ENCODE measurements at regions not wholly inside any gene's neighbourhood (a gene's known extent, or its start where the extent isn't known, plus 50 kb on each side); places are given as distances from the start of the nearest gene placed in this dataset.
A peak's percentile ranks its signal among the peaks of the same experiment; 100 is the strongest.

DNA sequence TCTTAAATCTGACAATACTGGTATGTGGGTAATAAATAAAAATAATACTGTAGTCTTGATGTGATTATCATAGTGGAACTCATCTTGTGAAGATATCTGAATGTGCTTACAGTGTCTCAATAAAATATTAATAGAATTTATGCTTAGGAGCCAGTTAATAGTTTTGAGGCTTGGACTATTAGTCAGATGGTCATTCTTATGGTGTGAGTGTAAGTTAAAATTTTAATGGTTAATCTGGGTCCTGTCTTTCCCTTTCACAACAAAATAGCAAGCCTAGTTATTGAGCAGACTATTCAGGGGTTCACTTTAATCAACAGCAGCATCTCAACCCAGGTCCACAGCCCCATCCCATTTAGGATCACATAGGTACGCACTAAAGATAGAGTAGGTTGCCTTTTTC lies 138.9 kb downstream of the HAUS1 start:
- H3K9me3 ChIP-seq = no peaks in the 10 kb centered on the region
- H3K36me3 ChIP-seq = no peaks in the 10 kb centered on the region
- no peak for TF ChIP-seq POLR2A (IDR thresholded peaks at IDR 0.05)
- TF ChIP-seq, protein P1, sequence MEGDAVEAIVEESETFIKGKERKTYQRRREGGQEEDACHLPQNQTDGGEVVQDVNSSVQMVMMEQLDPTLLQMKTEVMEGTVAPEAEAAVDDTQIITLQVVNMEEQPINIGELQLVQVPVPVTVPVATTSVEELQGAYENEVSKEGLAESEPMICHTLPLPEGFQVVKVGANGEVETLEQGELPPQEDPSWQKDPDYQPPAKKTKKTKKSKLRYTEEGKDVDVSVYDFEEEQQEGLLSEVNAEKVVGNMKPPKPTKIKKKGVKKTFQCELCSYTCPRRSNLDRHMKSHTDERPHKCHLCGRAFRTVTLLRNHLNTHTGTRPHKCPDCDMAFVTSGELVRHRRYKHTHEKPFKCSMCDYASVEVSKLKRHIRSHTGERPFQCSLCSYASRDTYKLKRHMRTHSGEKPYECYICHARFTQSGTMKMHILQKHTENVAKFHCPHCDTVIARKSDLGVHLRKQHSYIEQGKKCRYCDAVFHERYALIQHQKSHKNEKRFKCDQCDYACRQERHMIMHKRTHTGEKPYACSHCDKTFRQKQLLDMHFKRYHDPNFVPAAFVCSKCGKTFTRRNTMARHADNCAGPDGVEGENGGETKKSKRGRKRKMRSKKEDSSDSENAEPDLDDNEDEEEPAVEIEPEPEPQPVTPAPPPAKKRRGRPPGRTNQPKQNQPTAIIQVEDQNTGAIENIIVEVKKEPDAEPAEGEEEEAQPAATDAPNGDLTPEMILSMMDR (IDR thresholded peaks at IDR 0.05 in 4 of 5, conservative IDR thresholded peaks at IDR 0.05 in 1 of 5) = no peak
- DNase-seq = no peak
- no peaks in the 10 kb centered on the region for H3K4me1 ChIP-seq
- H3K27ac ChIP-seq = no peak overlapping the region
- H3K27me3 ChIP-seq = no peaks in the 10 kb centered on the region
- ATAC-seq = no peak
- intact Hi-C loops (cut with DNase I; ENCODE audit: low total_unique reads) = no loop called here
- in situ Hi-C loops (cut with MboI; ENCODE audit: low sequenced_read_pairs in 4 of 4) = no loop called here
- H3K4me3 ChIP-seq = no peak overlapping the region

DNA sequence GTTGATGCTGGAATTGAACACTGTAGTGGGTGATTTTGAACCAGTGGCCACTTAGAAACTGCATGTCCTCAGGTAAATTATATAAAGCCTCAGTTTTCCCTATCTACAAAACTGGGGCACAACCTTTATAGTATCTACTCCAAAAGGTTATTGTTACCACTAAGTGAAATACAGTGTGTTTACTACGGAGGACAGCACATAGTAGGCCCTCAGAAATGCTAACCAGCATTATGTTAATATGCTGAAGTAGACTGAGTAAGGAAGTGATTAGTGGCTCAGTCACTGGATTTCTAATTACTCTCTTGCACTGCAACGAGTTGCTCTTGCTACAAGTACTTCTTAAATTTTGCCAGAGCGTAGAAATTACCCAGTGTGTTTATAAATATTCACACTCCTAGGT lies 139.5 kb downstream of the HAUS1 start:
- H3K4me3 ChIP-seq = no peak overlapping the region
- H3K27me3 ChIP-seq = no peaks in the 10 kb centered on the region
- H3K9me3 ChIP-seq = no peaks in the 10 kb centered on the region
- H3K27ac ChIP-seq = no peak overlapping the region
- TF ChIP-seq POLR2A (IDR thresholded peaks at IDR 0.05) = no peak
- TF ChIP-seq, protein P1 (IDR thresholded peaks at IDR 0.05 in 4 of 5, conservative IDR thresholded peaks at IDR 0.05 in 1 of 5) = no peak
- in situ Hi-C loops (cut with MboI; ENCODE audit: low sequenced_read_pairs in 4 of 4) = no loop called here
- DNase-seq = no peak
- no peaks in the 10 kb centered on the region for H3K36me3 ChIP-seq
- no peaks in the 10 kb centered on the region for H3K4me1 ChIP-seq
- intact Hi-C loops (cut with DNase I; ENCODE audit: low total_unique reads) = no loop called here
- ATAC-seq = no peak

DNA sequence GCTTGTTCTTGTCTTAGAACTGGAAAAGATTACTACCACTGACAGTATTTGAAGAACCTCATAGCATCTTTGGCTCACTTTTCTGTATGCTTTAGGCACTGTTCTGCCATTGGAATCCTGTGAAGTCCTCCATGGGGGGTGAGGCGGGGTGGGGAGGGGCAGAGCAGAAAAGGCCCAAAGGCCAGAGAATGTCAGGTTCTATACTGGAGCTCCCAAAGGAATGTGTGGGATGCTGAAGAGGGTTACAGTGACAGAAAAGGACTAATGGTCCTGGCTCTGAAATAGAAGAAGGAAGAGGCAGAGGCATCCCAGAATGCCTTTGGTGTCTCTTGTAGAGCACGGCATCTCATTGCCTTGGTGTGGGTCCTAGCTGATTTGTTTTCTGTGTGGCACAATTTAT lies 141.9 kb downstream of the HAUS1 start:
- no peak for DNase-seq
- intact Hi-C loops (cut with DNase I; ENCODE audit: low total_unique reads) = no loop called here
- Histone ChIP-seq H3K27me3 (no peaks in the 10 kb centered on the region), H3K4me3 (no peak overlapping the region), H3K36me3 (no peaks in the 10 kb centered on the region), H3K4me1 (peaks cover 12 to 16% of the 10 kb centered on the region in 2 donors), H3K27ac (no peak overlapping the region), H3K9me3 (no peaks in the 10 kb centered on the region)
- in situ Hi-C loops (cut with MboI; ENCODE audit: low sequenced_read_pairs in 4 of 4) = no loop called here
- ATAC-seq = no peak
- TF ChIP-seq, protein P1 (IDR thresholded peaks at IDR 0.05 in 4 of 5, conservative IDR thresholded peaks at IDR 0.05 in 1 of 5) = no peak
- no peak for TF ChIP-seq POLR2A (IDR thresholded peaks at IDR 0.05)

DNA sequence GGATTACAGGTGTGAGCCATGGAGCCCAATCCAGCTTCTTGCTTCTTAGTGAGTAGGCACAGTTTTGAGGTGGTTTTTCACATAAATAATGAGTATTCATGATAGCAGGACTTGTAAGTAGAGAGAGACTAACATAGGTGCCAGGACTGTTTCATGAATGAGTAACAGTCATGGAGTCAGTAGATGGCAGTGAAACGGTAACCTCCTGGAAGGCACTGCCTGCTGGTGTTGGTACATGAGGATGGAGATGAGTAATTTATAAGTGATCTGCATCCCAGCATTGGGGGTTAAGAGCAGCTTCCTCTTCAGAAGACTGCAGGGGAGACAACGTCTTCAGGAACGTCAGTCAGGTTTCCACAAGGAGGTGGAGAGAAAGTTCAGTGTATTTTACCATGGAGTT lies 143.8 kb downstream of the HAUS1 start:
- Histone ChIP-seq H3K36me3 (no peaks in the 10 kb centered on the region), H3K27ac (no peak overlapping the region), H3K4me3 (no peak overlapping the region), H3K27me3 (no peaks in the 10 kb centered on the region), H3K9me3 (no peaks in the 10 kb centered on the region), H3K4me1 (peaks cover 15 to 22% of the 10 kb centered on the region in 2 donors)
- in situ Hi-C loops (cut with MboI; ENCODE audit: low sequenced_read_pairs in 4 of 4) = no loop called here
- TF ChIP-seq, protein P1 (IDR thresholded peaks at IDR 0.05 in 4 of 5, conservative IDR thresholded peaks at IDR 0.05 in 1 of 5) = no peak
- no peak for TF ChIP-seq POLR2A (IDR thresholded peaks at IDR 0.05)
- intact Hi-C loops (cut with DNase I; ENCODE audit: low total_unique reads) = no loop called here
- ATAC-seq = no peak
- no peak for DNase-seq

DNA sequence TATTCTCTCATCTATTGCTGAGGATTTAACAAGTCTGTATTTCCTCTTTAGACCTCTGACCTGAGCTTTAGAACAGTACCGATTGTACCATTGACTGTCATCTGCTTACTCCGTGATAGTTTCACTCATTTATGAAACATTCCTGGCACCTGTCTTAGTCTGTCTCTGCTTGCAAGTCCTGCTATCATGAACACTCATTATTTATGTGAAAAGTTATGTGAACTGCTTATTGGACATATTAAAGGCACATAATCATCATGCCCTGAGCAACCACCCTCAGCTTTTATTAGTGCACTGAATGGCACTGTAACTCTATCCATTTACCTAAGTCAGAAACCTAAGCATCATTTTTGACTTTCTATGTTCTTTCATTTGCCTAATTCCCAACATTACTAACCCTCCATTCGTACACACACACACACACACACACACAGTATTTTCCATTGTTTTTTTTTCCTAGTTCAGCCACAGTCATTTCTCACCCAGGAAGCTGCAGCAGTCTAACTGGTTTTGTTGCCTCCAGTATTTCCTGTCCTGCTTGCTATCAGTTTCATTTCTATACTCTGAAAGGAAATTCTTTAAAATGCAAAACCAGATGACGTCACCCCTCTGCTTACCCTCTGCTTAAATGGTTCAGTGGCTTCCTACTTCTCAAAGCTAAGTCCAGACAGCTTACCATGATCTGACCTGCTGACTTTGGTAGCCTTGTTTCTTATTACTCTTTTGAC lies 146.1 kb downstream of the HAUS1 start:
- intact Hi-C loops (cut with DNase I; ENCODE audit: low total_unique reads) (no loop called here), in situ Hi-C loops (cut with MboI; ENCODE audit: low sequenced_read_pairs in 4 of 4) (no loop called here)
- TF ChIP-seq POLR2A (IDR thresholded peaks at IDR 0.05) = no peak
- TF ChIP-seq, protein P1 (IDR thresholded peaks at IDR 0.05 in 4 of 5, conservative IDR thresholded peaks at IDR 0.05 in 1 of 5) = no peak
- no peaks in the 10 kb centered on the region for H3K27me3 ChIP-seq
- DNase-seq = no peak
- ATAC-seq = peak in 1 of 2 donors; percentile 55
- H3K27ac ChIP-seq = peak overlapping the region; percentile 1 to 26 (median 12)
- no peak overlapping the region for H3K4me3 ChIP-seq
- peaks cover 29 to 33% of the 10 kb centered on the region in 2 donors for H3K4me1 ChIP-seq
- no peaks in the 10 kb centered on the region for H3K9me3 ChIP-seq
- no peaks in the 10 kb centered on the region for H3K36me3 ChIP-seq
